Transverse colon (tissue), 4 donors: ENCODE measurements at regions not wholly inside any gene's neighbourhood (a gene's known extent, or its start where the extent isn't known, plus 50 kb on each side); places are given as distances from the start of the nearest gene placed in this dataset.
"Not testable (repeated sequence)": the region's sequence is repeated elsewhere in the genome, so short reads cannot be mapped to it uniquely, and the experiment has no call there.

Experiments
- DNase-seq: peaks from one replicate; pipeline ENCODE4 v3.0.0-alpha.2; 2019
- H3K27ac ChIP-seq, 4 donors: fragments of 200-600 bp; sonication (generic); 2 replicates each; pipeline ENCODE4 v1.5.1; 2016 to 2018; ENCODE audit warnings: inconsistent platforms in 4 of 4
- H3K27me3 ChIP-seq: fragments of 200-600 bp; sonication (generic); 2 replicates; pipeline ENCODE4 v1.5.1; 2017; ENCODE audit warnings: inconsistent platforms
- H3K36me3 ChIP-seq, 4 donors: fragments of 200-600 bp; sonication (generic); 2 replicates each; pipeline ENCODE4 v1.5.1; 2017 to 2019; ENCODE audit warnings: inconsistent platforms in 4 of 4
- H3K4me1 ChIP-seq, 4 donors: fragments of 200-600 bp; sonication (generic); 2 replicates each; pipeline ENCODE4 v1.5.1; 2017 to 2020; ENCODE audit warnings: inconsistent platforms in 4 of 4
- H3K4me3 ChIP-seq, 4 donors: fragments of 200-600 bp; sonication (generic); 1 replicate in 1 of 4; 2 replicates in 3 of 4; pipeline versions ENCODE4 v1.5.1 to v1.6.1; 2017 to 2019; ENCODE audit warnings: inconsistent platforms in 4 of 4
- H3K9me3 ChIP-seq, 2 donors: fragments of 200-600 bp; sonication (generic); 2 replicates each; pipeline ENCODE4 v1.5.1; 2017 to 2019; ENCODE audit warnings: inconsistent platforms in 2 of 2
- CTCF ChIP-seq, 5 experiments: fragments of 200-600 bp in 3 of 5; fragments of 450-650 bp in 2 of 5; sonication (generic) in 3 of 5; IDR thresholded peaks; 1 replicate in 2 of 5; 2 replicates in 3 of 5; pipeline ENCODE4 v1.5.1; 2016 to 2017; ENCODE audit warnings: antibody characterized with exemption in 5 of 5, inconsistent platforms in 3 of 5, mild to moderate bottlenecking in 2 of 5, moderate library complexity in 1 of 5
- EP300 ChIP-seq: sonication (generic); formaldehyde crosslinking; IDR thresholded peaks from one replicate; pipeline ENCODE4 v1.6.1; 2017; ENCODE audit warnings: antibody characterized with exemption, low read depth
- POLR2A ChIP-seq: fragments of 450-650 bp; IDR thresholded peaks from one replicate; pipeline ENCODE4 v1.6.1; 2016; ENCODE audit warnings: antibody characterized with exemption, mild to moderate bottlenecking, moderate library complexity
- POLR2AphosphoS5 ChIP-seq, 3 donors: sonication (generic); formaldehyde crosslinking; IDR thresholded peaks; one replicate each; pipeline ENCODE4 v1.6.1; 2016; ENCODE audit warnings: antibody characterized with exemption in 3 of 3
- WGBS, 2 donors: methylation state at CpG; one replicate each; pipeline ENCODE4 v1.1.5; 2018; ENCODE audit warnings: low coverage in 1 of 2; 5-methylcytosine and 5-hydroxymethylcytosine counted together
- in situ Hi-C, 4 donors: fragments of 200-750 bp; cut with MboI; loops; one replicate each; pipeline versions ENCODE4 v1.15.0 to v1.15.1; 2017; ENCODE audit warnings: low sequenced_read_pairs in 3 of 4, low pct_ligation_motif_present in 1 of 4, low pct_unique_long_range_greater_than_20kb in 1 of 4
- intact Hi-C: fragments of 100-400 bp; cut with DNase I; formaldehyde crosslinking; loops from one replicate; pipeline ENCODE4 v1.15.1; 2023; ENCODE audit warnings: low total_unique reads

- DNase-seq: no peak
- in situ Hi-C loops: no loop called here
- Histone ChIP-seq H3K4me3 (no peak overlapping the region), H3K9me3 (no peaks in the 10 kb centered on the region), H3K4me1 (no peaks in the 10 kb centered on the region), H3K27ac (no peak overlapping the region), H3K36me3 (no peaks in the 10 kb centered on the region), H3K27me3 (no peaks in the 10 kb centered on the region)
- intact Hi-C loops: no loop called here
- 55 to 56% methylated on average over 1 of the region's 1 CpG for WGBS, 2 donors
- TF ChIP-seq EP300: no peak
- no peak for TF ChIP-seq POLR2A
- no peak for TF ChIP-seq POLR2AphosphoS5 (IDR thresholded peaks at IDR 0.05)
- TF ChIP-seq CTCF (IDR thresholded peaks at IDR 0.05): no peak
Measured at GRCh38 chr6:81876971-81877370, 124.5 kb upstream of the TENT5A start.

- Histone ChIP-seq H3K27me3 (no peaks in the 10 kb centered on the region), H3K4me1 (no peaks in the 10 kb centered on the region), H3K36me3 (no peaks in the 10 kb centered on the region), H3K4me3 (no peak overlapping the region), H3K9me3 (no peaks in the 10 kb centered on the region), H3K27ac (no peak overlapping the region)
- in situ Hi-C loops: no loop called here
- no peak for TF ChIP-seq EP300
- TF ChIP-seq POLR2AphosphoS5 (IDR thresholded peaks at IDR 0.05): no peak
- no peak for TF ChIP-seq POLR2A
- TF ChIP-seq CTCF (IDR thresholded peaks at IDR 0.05): no peak
- intact Hi-C loops: no loop called here
- no peak for DNase-seq
- 72 to 89% methylated on average over 2 to 3 of the region's 3 CpGs for WGBS, 2 donors
Measured at GRCh38 chr6:81875782-81876293, 123.4 kb upstream of the TENT5A start.

GRCh38 chr6:81869749-81870508 is 117.4 kb upstream of the TENT5A start:
- H3K27ac ChIP-seq, H3K27me3 ChIP-seq, H3K4me3 ChIP-seq, H3K36me3 ChIP-seq, in situ Hi-C loops, H3K9me3 ChIP-seq, H3K4me1 ChIP-seq, DNase-seq, intact Hi-C loops: not testable (repeated sequence)
- 73% methylated on average over 11 of the region's 11 CpGs; no CpG with 5 or more reads in 1 of the 2 donors for WGBS, 2 donors

- in situ Hi-C loops: no loop called here
- no peak for DNase-seq
- Histone ChIP-seq H3K4me3 (no peak overlapping the region), H3K27ac (no peak overlapping the region), H3K4me1 (peaks cover 0 to 9% (median 0%) of the 10 kb centered on the region in 4 donors), H3K27me3 (no peaks in the 10 kb centered on the region), H3K9me3 (no peaks in the 10 kb centered on the region), H3K36me3 (no peaks in the 10 kb centered on the region)
- TF ChIP-seq POLR2AphosphoS5 (IDR thresholded peaks at IDR 0.05) (no peak), CTCF (IDR thresholded peaks at IDR 0.05) (no peak), EP300 (no peak), POLR2A (no peak)
- intact Hi-C loops: no loop called here
- 53 to 55% methylated on average over 2 to 3 of the region's 3 CpGs for WGBS, 2 donors
Measured at GRCh38 chr6:81865712-81866111, 113.2 kb upstream of the TENT5A start.

- peaks cover 0 to 9% (median 0%) of the 10 kb centered on the region in 4 donors for H3K4me1 ChIP-seq
- WGBS, 2 donors: 43 to 69% methylated on average over 2 of the region's 2 CpGs
- no peaks in the 10 kb centered on the region for H3K9me3 ChIP-seq
- no peak for DNase-seq
- H3K27ac ChIP-seq: no peak overlapping the region
- intact Hi-C loops: no loop called here
- H3K36me3 ChIP-seq: no peaks in the 10 kb centered on the region
- no peak for TF ChIP-seq POLR2AphosphoS5 (IDR thresholded peaks at IDR 0.05)
- TF ChIP-seq POLR2A: no peak
- no peak for TF ChIP-seq CTCF (IDR thresholded peaks at IDR 0.05)
- TF ChIP-seq EP300: no peak
- H3K4me3 ChIP-seq: no peak overlapping the region
- in situ Hi-C loops: no loop called here
- no peaks in the 10 kb centered on the region for H3K27me3 ChIP-seq
Measured at GRCh38 chr6:81864124-81864523, 111.6 kb upstream of the TENT5A start.
